Stomach (tissue), 4 donors: ENCODE measurements at regions not wholly inside any gene's neighbourhood (a gene's known extent, or its start where the extent isn't known, plus 50 kb on each side); places are given as distances from the start of the nearest gene placed in this dataset.

Experiments used
- CTCF ChIP-seq, 7 experiments: fragments of 450-650 bp in 4 of 7; fragments of 200-600 bp in 3 of 7; sonication (generic) in 3 of 7; IDR thresholded peaks; one replicate each; pipeline ENCODE4 v1.5.1; 2016 to 2019; ENCODE audit warnings: antibody characterized with exemption in 7 of 7, control low read depth in 2 of 7, mild to moderate bottlenecking in 1 of 7
- EP300 ChIP-seq: sonication (generic); formaldehyde crosslinking; IDR thresholded peaks from one replicate; pipeline ENCODE4 v1.6.1; 2017; ENCODE audit warnings: antibody characterized with exemption
- POLR2A ChIP-seq, 4 donors: fragments of 450-650 bp; IDR thresholded peaks; one replicate each; pipeline ENCODE4 v1.6.1; 2016; ENCODE audit warnings: antibody characterized with exemption in 4 of 4, control low read depth in 2 of 4, mild to moderate bottlenecking in 1 of 4, moderate library complexity in 1 of 4
- POLR2AphosphoS5 ChIP-seq, 3 donors: sonication (generic); formaldehyde crosslinking; IDR thresholded peaks; one replicate each; pipeline ENCODE4 v1.6.1; 2016; ENCODE audit warnings: antibody characterized with exemption in 3 of 3

DNA sequence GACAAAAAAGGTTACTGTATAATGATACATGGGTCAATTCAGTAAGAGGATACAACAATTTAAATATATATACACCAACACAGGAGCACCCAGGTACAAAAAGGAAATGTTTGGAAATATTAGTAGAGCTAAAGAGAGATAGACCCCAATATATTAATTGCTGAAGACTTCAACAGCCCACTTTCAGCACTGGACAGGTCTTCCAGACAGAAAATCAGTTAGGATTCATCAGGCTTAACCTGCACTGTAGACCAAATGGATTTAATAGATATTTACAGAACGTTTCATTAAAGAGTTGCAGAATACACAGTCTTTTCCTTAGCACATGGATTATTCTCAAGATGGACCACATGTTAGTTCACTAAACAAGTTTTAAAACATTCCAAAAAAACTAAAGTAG lies 845.9 kb upstream of the GBE1 start:
- TF ChIP-seq POLR2A (IDR thresholded peaks at IDR 0.05) = no peak
- TF ChIP-seq CTCF (IDR thresholded peaks at IDR 0.05) = no peak
- TF ChIP-seq POLR2AphosphoS5 (IDR thresholded peaks at IDR 0.05) = no peak
- TF ChIP-seq EP300 = no peak
